IPS-15b (cell line): ENCODE measurements at regions not wholly inside any gene's neighbourhood (a gene's known extent, or its start where the extent isn't known, plus 50 kb on each side); places are given as distances from the start of the nearest gene placed in this dataset.
"Not testable (repeated sequence)": the region's sequence is repeated elsewhere in the genome, so short reads cannot be mapped to it uniquely, and the experiment has no call there.

ENCODE experiments used
- H3K27me3 ChIP-seq: one replicate; pipeline ENCODE4 v1.6.1; 2013; ENCODE audit warnings: low read length; ENCODE audit not compliant: control insufficient read depth, insufficient read depth
- H3K36me3 ChIP-seq: one replicate; pipeline ENCODE4 v1.6.1; 2013; ENCODE audit warnings: low read length; ENCODE audit not compliant: control insufficient read depth, insufficient read depth
- H3K4me1 ChIP-seq: one replicate; pipeline ENCODE4 v1.6.1; 2013; ENCODE audit warnings: mild to moderate bottlenecking, low read length; ENCODE audit not compliant: control insufficient read depth, insufficient read depth
- H3K4me3 ChIP-seq: one replicate; pipeline ENCODE4 v1.5.1; 2013; ENCODE audit warnings: low read depth, low read length
- H3K9ac ChIP-seq: one replicate; pipeline ENCODE4 v1.6.1; 2013; ENCODE audit warnings: low read depth, mild to moderate bottlenecking, low read length
- H3K9me3 ChIP-seq: one replicate; pipeline ENCODE4 v1.6.1; 2013; ENCODE audit warnings: mild to moderate bottlenecking, low read length; ENCODE audit not compliant: control insufficient read depth, insufficient read depth

DNA sequence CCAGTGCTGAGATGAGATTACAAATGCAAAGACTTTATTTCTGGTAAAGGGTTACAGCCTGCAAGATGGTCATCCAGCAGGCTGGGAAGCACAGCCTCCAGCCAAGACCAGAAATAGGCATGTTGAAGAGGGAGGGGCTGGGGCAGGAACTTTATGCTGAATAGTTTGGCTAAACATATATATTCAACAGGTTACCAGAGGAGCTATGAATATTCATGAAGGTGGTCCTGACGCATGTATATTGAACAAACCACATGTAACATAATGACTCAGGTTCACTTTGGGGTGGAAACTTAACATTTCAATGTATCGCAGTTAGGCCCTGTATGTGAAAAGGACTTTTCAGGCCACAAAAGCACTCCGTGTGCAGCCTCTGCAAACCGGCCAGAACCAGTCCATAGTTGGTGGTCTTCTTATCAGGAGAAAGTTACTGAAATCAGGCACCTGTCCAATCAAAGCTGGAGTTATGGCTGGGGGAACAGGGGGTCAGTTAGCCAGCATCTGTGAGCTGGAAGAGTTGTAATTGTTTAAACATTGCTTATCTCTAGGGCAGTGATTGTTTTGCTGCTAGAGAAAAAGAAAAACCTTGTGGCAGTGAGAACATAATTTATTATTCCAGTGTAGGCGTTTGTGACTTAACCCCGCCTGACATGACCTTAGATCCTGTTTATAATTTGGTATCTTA lies 372.9 kb upstream of the AUTS2 start:
- Histone ChIP-seq H3K9ac (no peak overlapping the region), H3K4me3 (no peak overlapping the region), H3K9me3 (no peaks in the 10 kb centered on the region), H3K36me3 (no peaks in the 10 kb centered on the region), H3K4me1 (no peaks in the 10 kb centered on the region), H3K27me3 (peaks cover 24% of the 10 kb centered on the region)

DNA sequence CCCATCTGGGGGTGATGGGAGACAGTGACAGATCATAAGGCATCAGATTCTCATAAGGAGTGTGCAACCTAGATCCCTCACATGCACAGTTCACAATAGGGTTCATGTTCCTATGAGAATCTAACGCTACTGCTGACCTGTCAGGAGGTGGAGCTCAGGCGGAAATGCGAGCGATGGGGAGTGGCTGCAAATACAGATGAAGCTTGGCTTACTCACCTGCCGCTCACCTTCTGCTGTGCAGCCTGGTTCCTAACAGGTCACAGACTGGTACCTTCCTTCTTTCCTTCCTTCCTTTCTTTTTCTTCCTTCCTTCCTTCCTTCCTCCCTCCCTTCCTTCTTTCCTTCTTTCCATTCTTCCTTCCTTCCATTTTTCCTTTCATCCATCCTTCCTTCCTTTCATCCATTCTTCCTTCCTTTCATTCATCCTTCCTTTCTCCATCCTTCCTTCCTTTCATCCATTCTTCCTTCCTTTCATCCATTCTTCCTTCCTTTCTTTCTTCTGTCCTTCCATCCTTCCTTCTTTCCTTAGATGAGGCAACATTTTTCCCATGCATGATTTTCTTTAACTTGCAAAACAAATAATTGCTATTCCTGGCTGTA lies 370.0 kb upstream of the AUTS2 start:
- Histone ChIP-seq H3K9me3 (no peaks in the 10 kb centered on the region), H3K27me3 (peaks cover 37% of the 10 kb centered on the region), H3K36me3 (no peaks in the 10 kb centered on the region), H3K9ac (no peak overlapping the region), H3K4me1 (peaks cover 3% of the 10 kb centered on the region), H3K4me3 (no peak overlapping the region)

DNA sequence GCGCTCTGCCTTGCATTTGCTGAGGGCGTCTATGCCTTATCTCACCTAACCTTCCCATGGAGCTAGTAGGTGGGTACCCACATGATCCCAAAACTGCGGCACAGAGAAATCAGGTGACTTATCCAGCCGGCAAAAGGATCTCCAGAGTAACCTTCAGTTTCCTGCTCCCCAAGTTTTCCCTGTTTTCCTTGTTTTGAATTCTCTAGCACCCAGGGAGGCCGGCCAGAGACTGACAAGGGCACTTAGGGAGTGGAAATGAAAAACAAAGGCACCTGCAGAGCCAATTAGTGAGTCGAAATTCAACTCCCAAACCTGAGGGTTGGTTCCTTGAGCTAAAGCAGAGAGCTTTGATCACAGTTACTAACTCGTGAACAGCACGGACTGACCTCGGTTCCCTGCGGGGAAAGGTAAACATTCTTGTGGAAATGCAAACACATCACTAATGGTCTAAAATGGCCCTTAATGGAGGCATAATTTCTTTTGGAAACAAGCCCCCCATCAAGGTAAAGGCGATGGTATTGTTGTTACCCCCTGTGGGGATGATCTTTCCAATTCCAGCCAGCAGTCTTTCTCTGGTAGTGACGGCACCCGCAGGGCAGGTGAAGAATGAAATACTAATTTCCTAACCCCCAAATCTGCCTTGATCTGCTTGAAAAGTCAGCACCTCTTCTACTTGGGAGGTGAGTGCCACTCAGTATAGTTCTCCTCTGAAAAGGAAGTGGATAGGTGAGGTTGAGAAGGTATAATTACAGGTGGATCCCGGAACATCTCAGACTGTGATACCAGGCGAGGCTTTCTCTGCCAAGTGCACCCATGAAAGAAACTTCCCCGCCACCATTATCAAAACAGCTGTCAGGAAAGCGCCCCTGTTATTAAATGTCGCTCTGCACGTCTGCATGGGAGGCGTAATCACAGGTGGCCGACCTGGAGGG lies 365.6 kb upstream of the AUTS2 start:
- H3K36me3 ChIP-seq: no peaks in the 10 kb centered on the region
- peaks cover 81% of the 10 kb centered on the region for H3K27me3 ChIP-seq
- H3K4me1 ChIP-seq: peaks cover 9% of the 10 kb centered on the region
- peak overlapping the region; percentile 30 for H3K4me3 ChIP-seq
- H3K9ac ChIP-seq: no peak overlapping the region
- H3K9me3 ChIP-seq: no peaks in the 10 kb centered on the region

DNA sequence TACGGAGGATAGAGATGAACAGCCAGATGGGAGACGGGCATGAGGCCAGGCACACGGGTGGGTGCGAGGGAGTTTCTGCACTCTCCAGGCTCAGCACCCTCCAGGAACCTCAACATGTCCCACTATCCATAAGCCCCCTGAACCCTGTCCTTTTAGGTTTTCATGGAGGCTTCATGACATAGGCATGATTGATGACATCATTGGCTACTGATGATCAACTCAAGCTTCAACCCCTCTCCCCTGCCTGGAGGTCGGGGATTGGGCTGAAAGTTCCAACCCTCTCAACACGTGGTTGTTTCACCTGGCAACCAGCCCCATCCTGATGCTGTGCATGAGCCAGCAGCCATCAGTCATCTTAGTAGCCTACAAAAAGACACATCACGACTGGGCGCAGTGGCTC lies 360.7 kb upstream of the AUTS2 start:
- Histone ChIP-seq H3K27me3 (peaks cover 64% of the 10 kb centered on the region), H3K4me3 (no peak overlapping the region), H3K9ac (no peak overlapping the region), H3K9me3 (no peaks in the 10 kb centered on the region), H3K4me1 (peaks cover 9% of the 10 kb centered on the region), H3K36me3 (no peaks in the 10 kb centered on the region)

DNA sequence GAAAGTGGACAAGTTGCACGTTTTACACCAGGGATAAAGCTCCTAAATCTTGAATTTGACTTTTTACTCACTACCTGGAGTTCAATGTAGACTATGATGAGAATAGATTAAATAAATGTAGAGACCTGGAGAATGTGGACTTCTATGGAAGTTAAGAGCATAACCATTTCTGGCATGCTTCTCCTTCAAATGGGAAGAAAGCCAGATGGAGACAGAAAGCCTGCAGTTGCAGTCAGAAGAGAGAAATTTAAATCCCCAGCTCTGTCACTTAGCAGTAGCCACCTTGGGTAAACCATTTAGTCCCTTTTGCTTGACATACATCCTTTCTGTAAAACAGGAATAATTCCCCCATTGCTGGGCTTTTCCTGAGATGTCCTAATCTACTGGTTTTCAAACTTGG lies 355.3 kb upstream of the AUTS2 start:
- H3K9me3 ChIP-seq: no peaks in the 10 kb centered on the region
- no peak overlapping the region for H3K9ac ChIP-seq
- H3K4me1 ChIP-seq: no peaks in the 10 kb centered on the region
- H3K27me3 ChIP-seq: peaks cover 21% of the 10 kb centered on the region
- H3K36me3 ChIP-seq: no peaks in the 10 kb centered on the region
- H3K4me3 ChIP-seq: no peak overlapping the region

- Histone ChIP-seq H3K9me3 (no peaks in the 10 kb centered on the region), H3K4me1 (no peaks in the 10 kb centered on the region), H3K9ac (no peak overlapping the region), H3K4me3 (no peak overlapping the region), H3K36me3 (no peaks in the 10 kb centered on the region), H3K27me3 (peaks cover 9% of the 10 kb centered on the region)
Measured at GRCh38 chr7:69244701-69245100, 353.6 kb upstream of the AUTS2 start.

DNA sequence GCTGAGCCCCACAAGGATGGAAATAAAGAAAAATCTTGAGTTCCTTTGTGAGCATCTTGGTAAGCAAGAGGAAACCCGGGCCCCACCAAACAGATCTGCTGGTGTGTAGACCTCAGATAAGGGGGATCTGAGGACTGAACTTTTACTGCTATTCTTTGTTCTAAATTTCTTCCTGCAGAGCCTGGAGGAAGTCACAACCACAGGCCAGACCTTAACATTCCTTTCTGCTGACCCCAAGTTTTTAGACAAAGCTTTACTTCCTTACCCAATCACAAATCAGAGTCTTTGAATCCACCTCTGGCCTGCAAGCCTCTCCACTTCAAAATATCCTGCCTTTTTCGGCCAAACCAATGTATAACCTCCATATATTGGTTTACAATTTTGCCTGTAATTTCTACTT lies 352.6 kb upstream of the AUTS2 start:
- H3K4me1 ChIP-seq: no peaks in the 10 kb centered on the region
- H3K9ac ChIP-seq: no peak overlapping the region
- H3K36me3 ChIP-seq: no peaks in the 10 kb centered on the region
- peaks cover 9% of the 10 kb centered on the region for H3K27me3 ChIP-seq
- H3K4me3 ChIP-seq: no peak overlapping the region
- H3K9me3 ChIP-seq: no peaks in the 10 kb centered on the region

DNA sequence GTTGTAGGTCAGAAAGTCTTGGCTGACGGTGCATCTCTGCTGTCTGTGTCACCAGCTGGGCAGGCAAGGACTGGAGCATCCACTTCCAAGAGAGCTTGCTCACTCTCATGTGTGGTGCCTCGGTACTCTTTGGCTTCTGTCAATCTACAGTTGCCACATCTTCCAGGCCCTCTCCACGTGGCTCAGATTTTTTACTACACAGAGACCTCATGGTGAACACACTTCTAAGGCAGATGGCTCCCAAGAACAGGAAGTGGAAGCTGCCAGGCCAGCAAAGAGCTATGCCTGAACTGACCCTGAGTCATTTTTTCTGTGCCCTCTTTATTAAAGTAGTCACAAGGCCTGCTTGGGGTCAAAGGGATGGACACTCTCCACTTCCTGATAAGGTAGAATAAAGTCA lies 351.5 kb upstream of the AUTS2 start:
- Histone ChIP-seq H3K9ac (no peak overlapping the region), H3K36me3 (no peaks in the 10 kb centered on the region), H3K4me3 (no peak overlapping the region), H3K9me3 (no peaks in the 10 kb centered on the region), H3K27me3 (peaks cover 9% of the 10 kb centered on the region), H3K4me1 (no peaks in the 10 kb centered on the region)

GRCh38 chr7:69248382-69248828 lies 349.9 kb upstream of the AUTS2 start:
- not testable (repeated sequence) for H3K27me3 ChIP-seq, H3K4me3 ChIP-seq, H3K36me3 ChIP-seq, H3K4me1 ChIP-seq, H3K9me3 ChIP-seq, H3K9ac ChIP-seq

DNA sequence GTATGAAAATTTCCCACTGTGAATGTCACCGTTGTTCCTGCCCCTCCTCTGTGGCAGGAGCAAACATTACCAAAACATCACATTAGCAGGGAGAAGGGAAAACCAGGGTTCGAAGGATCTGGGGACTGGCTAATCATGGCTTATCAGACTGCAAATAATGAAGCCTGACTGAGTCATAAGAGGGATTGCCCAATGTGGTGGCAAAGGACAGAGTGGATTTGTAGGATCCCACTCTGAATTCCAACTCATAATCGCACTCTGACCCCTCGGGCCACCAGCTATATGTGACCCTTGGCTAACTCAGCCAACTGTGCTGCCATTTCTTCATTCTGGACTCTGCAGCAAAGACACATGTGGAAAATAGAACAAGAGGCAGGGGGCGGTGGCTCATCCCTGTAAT lies 347.3 kb upstream of the AUTS2 start:
- H3K4me3 ChIP-seq: no peak overlapping the region
- H3K9me3 ChIP-seq: no peaks in the 10 kb centered on the region
- H3K9ac ChIP-seq: no peak overlapping the region
- H3K27me3 ChIP-seq: peaks cover 2% of the 10 kb centered on the region
- H3K36me3 ChIP-seq: no peaks in the 10 kb centered on the region
- no peaks in the 10 kb centered on the region for H3K4me1 ChIP-seq

GRCh38 chr7:69254643-69255042 lies 343.6 kb upstream of the AUTS2 start:
- peaks cover 2% of the 10 kb centered on the region for H3K27me3 ChIP-seq
- no peak overlapping the region for H3K9ac ChIP-seq
- H3K36me3 ChIP-seq: no peaks in the 10 kb centered on the region
- H3K9me3 ChIP-seq: no peaks in the 10 kb centered on the region
- H3K4me3 ChIP-seq: no peak overlapping the region
- no peaks in the 10 kb centered on the region for H3K4me1 ChIP-seq
